HG03060 (cell line): ENCODE measurements at regions not wholly inside any gene's neighbourhood (a gene's known extent, or its start where the extent isn't known, plus 50 kb on each side); places are given as distances from the start of the nearest gene placed in this dataset.
"Not testable (repeated sequence)": the region's sequence is repeated elsewhere in the genome, so short reads cannot be mapped to it uniquely, and the experiment has no call there.

Source experiments
- ATAC-seq: cut with Tn5 transposase; IDR thresholded peaks from one replicate; pipeline ENCODE4 v1.9.1; 2021; ENCODE audit warnings: low read depth, moderate number of reproducible peaks; ENCODE audit not compliant: unreplicated experiment

DNA sequence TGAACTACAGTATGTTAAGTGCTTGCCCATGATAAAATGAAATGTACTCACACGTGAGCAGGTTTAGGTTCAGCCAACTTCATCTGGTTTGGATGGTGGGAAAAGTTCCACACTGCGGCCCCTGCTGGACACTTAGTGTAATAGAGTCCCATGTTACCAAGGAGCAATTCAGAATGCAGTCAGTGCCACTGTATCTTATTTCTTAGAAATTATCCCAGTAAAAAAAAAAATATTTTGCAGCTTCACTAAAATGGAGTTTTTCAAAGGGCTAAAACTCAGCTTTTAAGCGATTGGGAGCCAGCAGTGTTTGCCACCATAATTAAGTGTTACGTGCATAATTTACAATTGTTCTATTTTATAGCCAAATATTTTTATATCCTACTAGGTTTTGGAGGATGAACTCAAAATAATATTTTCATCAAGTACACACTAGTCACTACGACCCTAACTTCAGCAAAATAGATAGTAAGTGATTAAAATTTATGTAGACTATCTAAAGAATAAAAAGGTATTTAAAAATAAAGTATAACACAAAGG lies 371.7 kb upstream of the GBE1 start:
- ATAC-seq: peak; percentile 55

DNA sequence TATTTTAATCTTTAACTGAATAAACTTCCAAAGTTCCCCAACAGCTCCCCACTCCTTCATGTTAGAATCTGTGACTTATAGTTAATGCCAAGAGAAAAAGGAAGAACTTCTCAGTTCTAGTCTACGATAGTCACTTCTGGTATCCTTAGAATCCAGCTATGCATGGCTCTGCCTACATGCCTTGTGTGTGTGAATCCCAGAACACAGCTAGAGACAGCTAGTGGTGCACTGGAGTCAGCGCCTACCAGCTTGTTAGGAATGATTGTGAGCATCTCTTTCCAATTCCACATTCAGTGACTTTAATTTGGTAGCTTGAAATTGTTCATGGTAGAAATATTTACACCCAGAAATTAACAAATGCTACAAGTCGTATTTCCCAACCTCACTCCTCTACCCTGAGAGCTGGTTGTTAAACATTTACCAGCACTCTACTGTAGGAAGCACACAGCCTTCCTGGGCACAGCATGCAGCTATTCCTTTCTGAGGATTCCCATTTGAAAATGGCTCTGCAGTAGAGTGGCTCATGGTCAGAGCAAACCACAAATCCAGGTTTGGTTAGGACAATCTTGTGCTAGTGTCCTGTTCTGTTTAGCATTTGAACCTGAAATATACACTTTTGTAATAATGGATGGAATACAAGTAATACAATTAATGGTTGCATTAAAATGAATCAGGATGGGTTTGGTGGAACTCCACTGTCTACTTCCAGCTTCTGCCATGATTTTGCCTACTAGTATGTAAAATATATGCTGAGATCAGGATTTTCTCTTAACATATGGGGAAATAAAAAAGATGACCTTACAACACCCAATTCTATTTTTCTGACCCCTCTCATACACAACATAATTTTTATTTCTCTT lies 371.0 kb upstream of the GBE1 start:
- no peak for ATAC-seq

DNA sequence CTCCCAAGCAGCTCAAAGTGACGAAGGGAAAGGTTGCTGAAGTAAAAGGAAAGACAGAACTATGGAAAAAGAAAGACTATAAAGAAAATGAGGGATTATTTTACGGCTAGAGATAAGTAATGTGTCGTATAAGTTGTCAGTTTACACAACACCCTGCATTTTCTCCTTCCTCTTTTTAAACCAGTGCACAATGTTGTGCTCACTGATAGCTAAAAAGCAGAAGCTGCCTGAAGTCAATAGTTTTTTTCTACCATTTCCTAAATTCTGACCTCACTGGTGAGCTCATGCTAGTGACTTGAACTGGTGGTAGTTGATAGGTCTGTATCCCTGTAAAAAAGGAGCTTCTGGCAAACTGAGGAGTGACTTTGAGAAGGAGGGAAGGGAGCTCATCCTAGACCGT lies 368.6 kb upstream of the GBE1 start:
- no peak for ATAC-seq

DNA sequence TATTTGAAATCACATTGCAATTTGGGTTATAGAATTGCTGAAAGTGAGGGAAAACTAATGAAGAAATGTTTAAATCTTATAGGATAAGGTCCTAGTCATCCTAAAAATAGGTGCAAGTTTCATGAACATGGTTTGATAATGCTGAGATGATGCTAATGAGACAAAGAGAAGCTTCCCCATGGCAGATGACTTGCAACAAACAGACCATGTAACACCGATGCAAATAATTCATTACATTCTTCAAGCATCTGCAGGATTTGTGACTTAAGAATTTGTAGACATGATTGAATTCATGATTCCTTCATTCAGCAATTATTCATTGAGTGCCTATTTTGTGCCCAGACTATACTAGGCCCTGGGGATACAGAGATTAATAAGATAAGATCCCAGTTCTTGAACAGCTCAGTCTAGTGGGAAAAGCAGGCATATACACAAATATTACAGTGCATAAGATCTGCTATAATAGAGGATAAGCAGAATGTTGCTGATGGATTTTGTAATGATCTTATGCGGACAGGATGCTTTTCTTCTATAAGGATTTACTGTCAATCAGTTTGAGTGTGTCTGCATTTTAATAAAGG lies 367.9 kb upstream of the GBE1 start:
- ATAC-seq: no peak

DNA sequence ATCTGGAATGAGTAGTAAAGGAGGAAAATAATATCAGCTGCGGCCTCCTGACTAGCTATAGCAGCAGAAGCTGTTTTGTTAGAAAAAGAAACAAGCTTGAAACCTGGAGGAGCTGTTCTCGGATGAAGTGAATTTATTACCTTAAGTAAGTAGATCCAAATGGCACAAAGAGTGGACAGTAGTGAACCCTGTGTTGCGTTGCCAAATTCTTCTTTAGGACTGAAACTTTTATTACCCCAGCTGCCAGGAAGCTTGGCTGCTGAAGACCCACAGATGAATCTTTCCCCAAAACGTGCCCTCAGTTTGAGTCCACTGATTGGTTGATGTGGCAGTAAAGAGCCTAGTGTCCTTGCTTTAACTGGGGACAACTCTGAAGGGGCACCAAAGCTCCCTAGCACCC lies 366.8 kb upstream of the GBE1 start:
- no peak for ATAC-seq

DNA sequence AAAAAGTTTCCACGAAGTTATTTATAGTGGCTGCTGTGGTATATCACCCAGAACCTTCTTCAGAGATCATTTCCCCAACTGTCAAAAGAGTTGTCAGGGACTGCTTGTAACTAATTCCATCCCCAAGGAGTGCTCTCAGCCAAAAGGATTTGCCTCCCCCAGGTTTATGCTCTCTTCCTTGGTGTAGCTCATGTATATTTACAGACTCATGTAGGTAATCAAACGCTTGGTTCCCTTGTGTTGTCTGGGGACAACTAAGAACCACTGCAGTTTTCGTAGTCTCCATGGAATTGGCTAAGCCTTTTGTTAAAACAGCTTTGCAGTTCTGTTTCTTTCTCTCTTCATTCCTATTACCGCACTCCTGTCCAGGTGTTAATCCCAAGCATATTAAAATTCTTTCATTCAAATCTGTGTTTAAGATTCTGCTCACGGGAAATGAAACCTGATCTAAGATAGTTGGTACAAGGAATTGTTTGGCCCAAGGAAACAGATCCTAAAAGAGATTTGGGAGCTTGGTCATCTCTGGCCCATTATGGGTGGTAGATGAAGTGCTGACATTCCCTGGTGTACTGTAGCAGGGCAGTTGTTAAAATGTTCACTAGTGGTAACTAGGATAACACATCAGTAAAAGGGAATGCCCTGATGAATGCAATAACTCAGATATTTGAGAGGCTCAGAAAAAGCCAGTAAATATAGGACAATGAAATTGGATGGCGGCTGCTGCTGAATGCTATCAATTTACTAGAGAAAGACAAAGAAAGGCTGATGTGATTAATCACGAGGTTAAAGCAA lies 361.3 kb upstream of the GBE1 start:
- ATAC-seq: no peak

DNA sequence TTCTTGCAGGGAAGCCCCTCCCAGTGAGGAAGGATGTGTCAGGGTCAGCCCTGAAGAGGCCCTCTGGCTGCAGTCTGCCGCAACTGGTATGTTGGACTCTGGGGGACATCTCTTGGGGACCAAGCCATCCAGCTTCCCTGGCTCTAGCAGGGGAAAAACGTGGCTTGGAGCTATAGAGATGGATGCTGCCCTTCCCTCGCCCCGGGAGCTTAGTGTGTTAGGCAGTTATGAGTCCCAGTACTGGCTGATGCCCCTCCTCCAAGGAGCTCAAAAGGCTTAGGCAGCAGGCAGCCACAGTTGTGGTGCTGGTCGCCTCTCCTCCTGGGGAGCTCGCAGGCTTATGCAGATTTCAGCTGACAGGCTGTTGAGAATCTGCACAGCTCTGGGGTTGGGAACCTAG lies 353.1 kb upstream of the GBE1 start:
- no peak for ATAC-seq

DNA sequence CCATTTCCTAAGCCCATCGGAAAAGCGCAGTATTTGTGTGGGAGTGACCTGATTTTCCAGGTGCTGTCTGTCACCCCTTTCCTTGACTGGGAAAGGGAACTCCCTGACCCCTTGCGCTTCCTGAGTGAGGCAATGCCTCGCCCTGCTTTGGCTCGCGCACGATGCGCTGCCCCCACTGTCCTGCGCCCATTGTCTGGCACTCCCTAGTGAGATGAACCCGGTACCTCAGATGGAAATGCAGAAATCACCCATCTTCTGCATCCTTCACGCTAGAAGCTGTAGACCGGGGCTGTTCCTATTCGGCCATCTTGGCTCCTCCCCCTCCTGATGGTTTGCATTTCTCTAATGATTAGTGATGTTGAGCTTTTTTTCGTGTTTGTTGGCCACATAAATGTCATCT lies 349.3 kb upstream of the GBE1 start:
- not testable (repeated sequence) for ATAC-seq

DNA sequence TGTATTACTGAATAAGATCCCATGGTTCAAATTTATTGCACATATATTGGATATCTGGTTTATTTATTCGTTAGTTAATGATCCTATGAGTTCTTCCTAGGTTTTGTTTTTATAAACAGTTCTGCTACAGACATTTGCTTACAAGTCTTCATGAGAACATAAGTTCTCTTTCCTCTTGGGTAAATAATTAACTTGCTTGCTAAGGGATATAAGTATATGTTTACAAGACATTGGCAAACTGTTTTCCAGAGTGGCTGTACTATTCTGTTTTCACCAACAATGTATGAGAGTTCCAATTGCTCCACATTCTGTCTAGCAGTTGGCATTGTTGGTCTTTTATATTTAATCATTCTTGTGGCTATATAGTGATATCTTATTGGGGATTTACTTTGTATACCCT lies 341.8 kb upstream of the GBE1 start:
- no peak for ATAC-seq

DNA sequence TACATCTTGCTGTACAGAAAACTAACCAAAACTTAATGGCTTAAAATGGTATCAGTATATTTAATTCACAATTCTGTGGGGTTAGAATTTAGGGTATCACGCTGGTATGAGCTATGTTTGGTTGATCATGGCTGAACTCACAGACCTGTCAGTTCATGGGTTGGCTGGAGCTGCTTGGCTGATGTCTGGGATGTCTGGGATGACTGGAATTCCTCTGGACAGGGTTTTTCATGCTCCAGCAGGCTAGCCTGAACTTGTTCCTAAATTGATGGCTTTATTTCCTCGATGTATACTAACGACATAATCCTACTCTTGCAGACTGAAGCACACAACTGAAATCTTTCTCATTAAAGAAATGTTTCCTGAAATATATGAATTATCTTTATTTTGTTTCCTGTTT lies 338.9 kb upstream of the GBE1 start:
- no peak for ATAC-seq

DNA sequence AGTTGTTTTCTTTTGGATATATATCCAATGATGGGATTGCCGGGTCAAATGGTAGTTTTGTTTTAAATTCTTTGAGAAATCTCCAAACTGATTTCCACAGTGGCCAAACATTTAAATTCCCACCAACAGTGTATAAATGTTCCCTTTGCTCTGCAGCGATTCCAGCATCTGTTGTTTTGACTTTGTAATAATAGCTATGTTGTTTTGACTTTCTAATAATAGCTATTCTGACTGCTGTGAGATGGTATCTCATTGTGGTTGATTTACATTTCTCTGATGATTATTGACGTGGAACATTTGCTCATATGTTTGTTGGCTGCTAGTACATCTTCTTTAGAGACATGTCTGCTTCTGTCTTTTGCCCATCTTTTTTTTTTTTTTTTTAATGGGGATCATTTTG lies 332.2 kb upstream of the GBE1 start:
- no peak for ATAC-seq

DNA sequence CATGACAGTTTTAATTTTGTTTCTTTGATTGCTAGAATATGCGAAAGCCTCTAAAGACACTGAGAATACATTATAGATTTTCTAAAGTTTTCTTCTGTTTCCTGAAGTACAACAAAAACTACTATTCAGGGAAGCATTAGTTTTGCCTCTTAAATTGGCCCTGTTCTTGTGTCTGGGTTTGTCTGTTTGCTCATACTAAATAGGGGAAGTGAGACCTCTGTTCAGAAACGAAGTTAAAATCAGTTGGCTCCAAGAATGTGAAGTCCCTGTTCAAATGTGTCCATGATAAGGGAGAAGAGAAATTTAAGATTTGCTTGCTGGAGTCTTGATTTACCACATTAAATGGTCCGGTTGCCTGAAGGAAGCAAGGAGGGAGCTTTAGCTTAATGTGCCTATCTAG lies 327.3 kb upstream of the GBE1 start:
- ATAC-seq: no peak

DNA sequence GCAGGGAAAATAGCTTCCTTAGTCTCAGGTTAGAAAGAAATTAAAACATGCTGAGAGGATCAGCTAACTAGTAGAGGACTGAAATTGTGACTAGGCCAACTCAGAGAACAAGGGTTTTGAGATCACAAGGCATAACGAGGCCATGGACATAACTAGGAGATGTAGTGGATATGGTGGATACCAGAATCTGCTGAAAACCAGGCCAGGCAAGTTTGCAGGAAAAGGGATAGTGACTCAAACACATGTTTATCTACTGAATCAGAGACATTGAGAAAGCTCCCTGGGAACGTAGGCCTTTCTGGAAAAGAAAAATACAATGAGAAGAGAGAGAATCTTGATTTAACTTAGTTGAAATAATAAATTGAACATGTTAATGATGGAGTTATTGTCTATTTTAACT lies 326.5 kb upstream of the GBE1 start:
- no peak for ATAC-seq

DNA sequence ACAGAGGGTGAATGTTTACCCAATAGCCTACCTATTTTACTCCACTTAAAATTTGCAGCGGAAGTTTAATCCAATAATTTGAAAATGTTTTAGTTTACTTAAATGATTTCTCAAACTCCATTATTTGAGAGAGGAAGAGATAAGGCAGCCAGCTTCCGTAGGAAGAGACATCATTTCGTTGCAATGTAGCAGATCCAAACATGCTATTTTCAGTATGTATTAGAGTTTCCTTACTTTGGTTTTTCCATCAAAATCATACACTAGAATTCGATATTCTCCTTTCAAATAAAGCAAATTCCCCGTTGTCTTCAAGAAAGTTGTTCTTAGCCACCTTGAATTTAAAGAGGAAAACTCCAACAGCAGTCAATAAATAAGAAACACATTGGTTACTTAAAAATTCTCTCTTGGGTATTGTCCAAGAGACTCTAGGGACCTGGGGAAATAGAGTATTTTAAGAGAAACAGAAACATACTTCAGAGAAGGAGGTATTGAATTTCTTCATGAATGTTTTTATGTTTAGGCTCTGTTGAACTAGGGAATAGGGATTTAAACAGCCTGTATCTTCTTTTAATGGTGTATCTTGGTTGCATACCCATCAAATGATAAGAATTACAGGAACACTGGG lies 324.5 kb upstream of the GBE1 start:
- no peak for ATAC-seq

DNA sequence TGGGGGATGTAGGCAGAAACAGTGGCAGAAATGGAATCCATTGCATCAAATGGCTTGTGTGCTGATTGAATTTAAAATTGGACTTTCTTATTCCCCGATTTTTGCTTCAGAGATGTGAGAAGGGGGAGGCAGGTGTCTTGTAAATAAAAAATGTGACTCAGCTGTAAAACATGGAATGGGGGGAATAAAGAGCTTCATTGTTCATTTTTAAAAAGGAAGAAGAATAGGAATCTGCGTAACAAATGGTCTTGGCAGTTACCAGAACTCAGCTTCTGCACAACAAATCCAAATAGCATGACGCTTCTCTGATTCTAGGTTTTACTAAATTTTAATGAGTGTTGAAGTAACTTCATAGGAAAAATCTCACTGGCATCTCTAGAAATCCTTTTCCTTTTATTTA lies 323.9 kb upstream of the GBE1 start:
- no peak for ATAC-seq

DNA sequence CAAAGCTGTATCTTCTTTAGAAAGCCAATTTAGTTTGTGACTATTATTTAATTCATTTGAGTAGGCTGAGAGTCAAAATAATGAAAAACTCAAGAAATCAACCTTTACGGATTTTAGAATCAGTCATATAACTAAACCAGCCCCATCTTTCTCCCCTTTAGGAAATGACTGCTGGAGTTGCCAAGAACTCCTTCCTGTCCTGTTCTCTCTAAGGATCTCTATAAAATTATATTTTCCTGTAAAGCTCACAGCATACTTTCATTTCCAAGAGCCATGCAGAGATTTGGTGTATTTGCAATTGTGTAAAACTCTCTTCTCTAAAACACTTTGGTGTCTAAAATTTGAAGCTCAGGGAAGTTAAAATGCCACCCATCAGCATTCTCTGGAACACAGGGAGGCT lies 323.4 kb upstream of the GBE1 start:
- no peak for ATAC-seq

DNA sequence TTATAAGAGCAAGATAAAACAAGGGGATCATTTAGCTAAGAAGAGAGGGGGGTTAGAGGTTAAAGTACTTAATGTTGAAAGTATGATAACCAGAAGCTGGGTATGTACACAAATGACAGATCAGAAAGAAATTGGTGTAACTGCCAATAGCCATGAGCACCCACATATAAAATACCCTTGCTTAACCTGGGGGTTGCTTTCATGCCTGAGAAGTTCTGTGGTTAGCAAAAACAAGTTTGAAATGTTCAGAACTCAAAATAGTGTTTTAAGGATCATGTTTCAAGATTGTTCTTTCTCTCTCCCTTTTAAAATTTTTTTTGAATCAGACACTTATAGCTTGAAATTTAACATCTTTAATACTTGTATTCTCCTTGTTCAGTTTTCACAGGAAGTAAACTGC lies 321.4 kb upstream of the GBE1 start:
- ATAC-seq: no peak

DNA sequence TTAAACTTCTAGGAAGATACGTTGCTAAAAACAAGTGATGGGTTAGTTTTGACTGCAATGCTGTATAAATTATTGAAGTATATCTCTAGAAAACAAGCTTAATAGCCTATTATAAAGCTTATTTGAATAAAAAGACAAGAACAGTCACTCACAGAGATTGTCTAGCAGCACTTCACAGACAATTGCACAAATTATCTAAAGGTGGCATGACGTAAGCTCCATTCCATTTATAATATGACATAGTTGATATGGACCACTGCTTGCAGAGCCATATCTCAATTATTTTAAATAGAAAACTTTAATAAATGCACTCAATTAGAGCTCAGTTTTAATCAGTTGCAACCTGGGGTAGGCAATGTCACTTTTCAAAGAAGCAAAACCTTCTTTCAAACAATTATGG lies 319.9 kb upstream of the GBE1 start:
- ATAC-seq: no peak

DNA sequence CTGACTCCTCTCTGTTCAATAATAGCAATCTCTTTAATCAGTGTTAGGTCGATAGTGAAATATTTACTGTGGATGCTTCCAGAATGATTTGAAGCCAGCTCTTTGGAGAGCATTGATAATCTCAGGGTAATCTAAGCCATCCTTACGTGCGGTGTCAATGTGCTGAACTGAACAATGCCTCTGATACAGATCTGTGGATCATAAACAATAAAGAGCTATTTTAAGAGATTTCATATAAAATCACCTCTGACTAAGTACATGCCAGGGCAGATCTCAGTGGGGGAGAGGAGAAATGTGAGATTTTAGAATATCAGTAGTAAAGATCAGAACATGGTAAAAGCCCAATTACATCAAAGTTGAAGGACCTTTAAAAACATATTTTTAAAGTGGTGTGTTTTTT lies 319.3 kb upstream of the GBE1 start:
- no peak for ATAC-seq

DNA sequence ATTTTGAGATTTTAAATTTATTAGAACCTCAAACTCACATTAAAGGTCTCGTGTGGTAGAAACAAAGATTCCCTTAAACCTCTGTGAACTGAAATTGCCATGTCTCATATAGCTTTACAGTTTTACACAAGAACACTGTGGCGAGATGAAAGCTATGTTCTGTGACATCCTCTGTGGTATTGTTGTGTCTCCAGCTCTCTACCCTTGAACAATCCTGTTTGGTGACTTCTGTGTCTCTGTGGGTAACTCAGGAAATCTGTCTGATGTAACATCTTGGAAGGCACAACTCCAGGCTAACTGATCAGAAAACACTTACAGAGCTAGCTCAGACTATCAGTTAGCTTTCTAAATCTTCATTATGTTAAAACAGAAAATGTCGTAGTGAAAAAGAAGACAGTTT lies 318.8 kb upstream of the GBE1 start:
- ATAC-seq: no peak

DNA sequence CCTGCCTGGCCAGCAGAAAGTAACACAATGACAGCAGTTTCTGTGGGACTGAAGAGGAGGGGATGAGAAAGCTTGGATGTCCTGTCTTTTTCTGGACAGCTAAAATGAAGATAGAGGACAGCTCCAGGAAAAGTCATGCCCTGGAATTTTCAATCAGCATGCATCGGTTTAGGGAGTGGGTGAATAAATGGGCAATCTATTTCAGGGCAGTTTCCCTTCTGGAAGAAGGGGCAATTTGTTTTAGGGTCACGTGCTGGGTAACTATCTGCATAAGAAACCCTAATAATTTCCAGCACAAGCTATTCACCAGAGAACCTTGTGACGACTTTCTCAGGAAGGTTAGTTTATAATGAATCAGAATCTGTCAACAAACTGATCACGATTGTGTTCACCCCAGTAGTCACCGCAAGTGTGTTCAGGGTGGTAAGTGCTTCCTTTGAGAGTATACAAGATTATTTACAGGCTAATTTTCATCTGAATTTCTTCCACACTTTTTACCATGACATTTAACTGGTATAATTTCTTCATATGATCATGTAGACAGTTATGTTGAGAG lies 318.0 kb upstream of the GBE1 start:
- no peak for ATAC-seq
